GM23338 (cell line): ENCODE measurements at regions not wholly inside any gene's neighbourhood (a gene's known extent, or its start where the extent isn't known, plus 50 kb on each side); places are given as distances from the start of the nearest gene placed in this dataset.
A peak's percentile ranks its signal among the peaks of the same experiment; 100 is the strongest.

Experiments
- ATAC-seq: fragments of 200-7000 bp; cut with Tn5 transposase; 3 replicates; pipeline ENCODE4 v1.9.1; 2020
- DNase-seq: peaks from one replicate; pipeline ENCODE4 v3.0.0-alpha.2; 2015; ENCODE audit warnings: low spot score
- H2AFZ ChIP-seq: fragments of 200-600 bp; sonication (generic); 2 replicates; pipeline ENCODE4 v1.8.0; 2016; ENCODE audit warnings: antibody characterized with exemption, mild to moderate bottlenecking, moderate library complexity
- H3F3A ChIP-seq: fragments of 200-600 bp; sonication (generic); replicated peaks from 2 replicates; pipeline ENCODE4 v1.8.0; 2017; ENCODE audit warnings: antibody characterized with exemption, mixed run types, low read depth
- H3K27ac ChIP-seq: fragments of 200-600 bp; sonication (generic); 2 replicates; pipeline ENCODE4 v1.6.1; 2016; ENCODE audit warnings: low read depth
- H3K27me3 ChIP-seq: fragments of 200-600 bp; sonication (generic); 2 replicates; pipeline ENCODE4 v1.8.0; 2016; ENCODE audit warnings: mild to moderate bottlenecking, mixed run types, moderate library complexity; ENCODE audit not compliant: insufficient read depth
- H3K36me3 ChIP-seq: fragments of 200-600 bp; sonication (generic); 2 replicates; pipeline ENCODE4 v1.8.0; 2016; ENCODE audit warnings: mild to moderate bottlenecking; ENCODE audit not compliant: insufficient read depth
- H3K4me1 ChIP-seq: fragments of 200-600 bp; sonication (generic); 2 replicates; pipeline ENCODE4 v1.8.0; 2016; ENCODE audit warnings: mild to moderate bottlenecking, moderate library complexity; ENCODE audit not compliant: insufficient read depth
- H3K4me2 ChIP-seq: fragments of 200-600 bp; sonication (generic); 2 replicates; pipeline ENCODE4 v1.7.1; 2017; ENCODE audit warnings: mixed run types
- H3K4me3 ChIP-seq: fragments of 200-600 bp; sonication (generic); 2 replicates; pipeline ENCODE4 v1.6.1; 2016; ENCODE audit warnings: mixed run types
- H3K79me2 ChIP-seq: fragments of 200-600 bp; sonication (generic); replicated peaks from 2 replicates; pipeline ENCODE4 v1.8.0; 2017; ENCODE audit warnings: mild to moderate bottlenecking; ENCODE audit not compliant: insufficient read depth
- H3K9me2 ChIP-seq: fragments of 200-600 bp; sonication (generic); 2 replicates; pipeline ENCODE4 v1.8.0; 2017; ENCODE audit not compliant: insufficient read depth
- H4K20me1 ChIP-seq: fragments of 200-600 bp; sonication (generic); replicated peaks from 2 replicates; pipeline ENCODE4 v1.8.0; 2017; ENCODE audit warnings: mild to moderate bottlenecking; ENCODE audit not compliant: insufficient read depth
- H3K27ac Mint-ChIP-seq: 2 replicates; pipeline ENCODE4 v1.8.0; 2020; ENCODE audit warnings: inconsistent platforms, mild to moderate bottlenecking, moderate library complexity, mixed read lengths
- H3K27me3 Mint-ChIP-seq: 3 replicates; pipeline ENCODE4 v1.8.0; 2022; ENCODE audit warnings: low read depth, mild to moderate bottlenecking, moderate library complexity, mixed read lengths, inconsistent platforms; ENCODE audit not compliant: insufficient read depth, poor library complexity
- H3K36me3 Mint-ChIP-seq: 3 replicates; pipeline ENCODE4 v1.8.0; 2021; ENCODE audit warnings: low read depth, mild to moderate bottlenecking, inconsistent platforms, moderate library complexity, mixed read lengths
- H3K4me1 Mint-ChIP-seq: 3 replicates; pipeline ENCODE4 v1.8.0; 2020; ENCODE audit warnings: mild to moderate bottlenecking, inconsistent platforms, mixed read lengths
- H3K4me3 Mint-ChIP-seq: 3 replicates; pipeline ENCODE4 v1.8.0; 2021; ENCODE audit warnings: moderate library complexity, mild to moderate bottlenecking, inconsistent platforms, mixed read lengths
- H3K9me3 Mint-ChIP-seq: 3 replicates; pipeline ENCODE4 v1.8.0; 2020; ENCODE audit warnings: moderate library complexity, mild to moderate bottlenecking, inconsistent platforms, mixed read lengths
- CREB1 ChIP-seq: fragments of 250-450 bp; sonication (Bioruptor Pico); IDR thresholded peaks from 2 replicates; pipeline ENCODE4 v1.5.0; 2020; ENCODE audit warnings: low read depth, mild to moderate bottlenecking, moderate library complexity
- EZH2 ChIP-seq: fragments of 200-600 bp; sonication (generic); IDR thresholded peaks from one replicate; pipeline ENCODE4 v1.8.0; 2017; ENCODE audit warnings: antibody characterized with exemption, mild to moderate bottlenecking, low read depth; ENCODE audit not compliant: unreplicated experiment
- EZH2phosphoT487 ChIP-seq: fragments of 200-600 bp; sonication (generic); IDR thresholded peaks from one replicate; pipeline ENCODE4 v1.8.1; 2018; ENCODE audit warnings: antibody characterized with exemption; ENCODE audit not compliant: unreplicated experiment
- JUNB ChIP-seq: IDR thresholded peaks from one replicate; pipeline ENCODE4 v1.6.1; 2016; ENCODE audit warnings: antibody characterized with exemption; ENCODE audit not compliant: unreplicated experiment
- NANOG ChIP-seq: IDR thresholded peaks from 2 replicates; pipeline ENCODE4 v1.6.1; 2016; ENCODE audit warnings: antibody characterized with exemption, borderline replicate concordance
- POLR2AphosphoS5 ChIP-seq: IDR thresholded peaks from 2 replicates; pipeline ENCODE4 v1.6.1; 2016; ENCODE audit warnings: antibody characterized with exemption, low read depth
- STAT1 ChIP-seq: IDR thresholded peaks from one replicate; pipeline ENCODE4 v1.6.1; 2016; ENCODE audit warnings: antibody characterized with exemption; ENCODE audit not compliant: unreplicated experiment
- ZNF114 ChIP-seq: fragments of 250-450 bp; sonication (Bioruptor Pico); IDR thresholded peaks from 2 replicates; pipeline ENCODE4 v1.5.0; 2020; ENCODE audit warnings: mild to moderate bottlenecking, moderate library complexity
- ZNF331 ChIP-seq: fragments of 250-450 bp; sonication (Bioruptor Pico); IDR thresholded peaks from 2 replicates; pipeline ENCODE4 v1.5.0; 2020; ENCODE audit warnings: low read depth, mild to moderate bottlenecking, moderate library complexity
- ZNF462 ChIP-seq: fragments of 250-450 bp; sonication (Bioruptor Pico); IDR thresholded peaks from 2 replicates; pipeline ENCODE4 v1.5.0; 2020; ENCODE audit warnings: mild to moderate bottlenecking, moderate library complexity
- TF ChIP-seq, protein P1 (sequence below): IDR thresholded peaks from 2 replicates; pipeline ENCODE4 v1.6.1; 2016; ENCODE audit warnings: antibody characterized with exemption
- TF ChIP-seq, protein P2 (sequence below), 2 experiments: fragments of 200-600 bp in 1 of 2; sonication (generic) in 1 of 2; conservative IDR thresholded peaks; 2 replicates each; pipeline versions ENCODE4 v1.5.1 to v1.6.1; 2016 to 2017; ENCODE audit warnings: antibody characterized with exemption in 2 of 2, low read depth in 2 of 2, mild to moderate bottlenecking in 2 of 2, moderate library complexity in 1 of 2
- TF ChIP-seq, protein P3 (sequence below): IDR thresholded peaks from one replicate; pipeline ENCODE4 v1.6.1; 2018; ENCODE audit warnings: antibody characterized with exemption; ENCODE audit not compliant: unreplicated experiment

- Mint-ChIP-seq H3K4me1 (no peaks in the 10 kb centered on the region), H3K36me3 (no peaks in the 10 kb centered on the region), H3K9me3 (no peaks in the 10 kb centered on the region), H3K4me3 (no peak overlapping the region), H3K27me3 (peaks cover 4% of the 10 kb centered on the region), H3K27ac (no peak overlapping the region)
- H3K27me3 ChIP-seq: no peaks in the 10 kb centered on the region
- 0 out of 2 replicates have a peak overlapping the region, but pooled peaks have one; percentile 18 for H2AFZ ChIP-seq
- no peak overlapping the region for H3K4me2 ChIP-seq
- no peaks in the 10 kb centered on the region for H4K20me1 ChIP-seq
- ATAC-seq (no peak), DNase-seq (no peak)
- 0 out of 2 replicates have a peak, but pooled peaks cover 7% of the 10 kb centered on the region for H3K9me2 ChIP-seq
- no peaks in the 10 kb centered on the region for H3K79me2 ChIP-seq
- no peaks in the 10 kb centered on the region for H3F3A ChIP-seq
- TF ChIP-seq ZNF331 (no peak), NANOG (no peak), EZH2phosphoT487 (no peak), POLR2AphosphoS5 (no peak), STAT1 (no peak), EZH2 (no peak), ZNF462 (CRISPR knock-in tag) (no peak), JUNB (no peak), ZNF114 (CRISPR knock-in tag) (no peak), CREB1 (CRISPR knock-in tag) (no peak)
- TF ChIP-seq, protein P1, sequence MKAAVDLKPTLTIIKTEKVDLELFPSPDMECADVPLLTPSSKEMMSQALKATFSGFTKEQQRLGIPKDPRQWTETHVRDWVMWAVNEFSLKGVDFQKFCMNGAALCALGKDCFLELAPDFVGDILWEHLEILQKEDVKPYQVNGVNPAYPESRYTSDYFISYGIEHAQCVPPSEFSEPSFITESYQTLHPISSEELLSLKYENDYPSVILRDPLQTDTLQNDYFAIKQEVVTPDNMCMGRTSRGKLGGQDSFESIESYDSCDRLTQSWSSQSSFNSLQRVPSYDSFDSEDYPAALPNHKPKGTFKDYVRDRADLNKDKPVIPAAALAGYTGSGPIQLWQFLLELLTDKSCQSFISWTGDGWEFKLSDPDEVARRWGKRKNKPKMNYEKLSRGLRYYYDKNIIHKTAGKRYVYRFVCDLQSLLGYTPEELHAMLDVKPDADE: no peak
- TF ChIP-seq, protein P2, sequence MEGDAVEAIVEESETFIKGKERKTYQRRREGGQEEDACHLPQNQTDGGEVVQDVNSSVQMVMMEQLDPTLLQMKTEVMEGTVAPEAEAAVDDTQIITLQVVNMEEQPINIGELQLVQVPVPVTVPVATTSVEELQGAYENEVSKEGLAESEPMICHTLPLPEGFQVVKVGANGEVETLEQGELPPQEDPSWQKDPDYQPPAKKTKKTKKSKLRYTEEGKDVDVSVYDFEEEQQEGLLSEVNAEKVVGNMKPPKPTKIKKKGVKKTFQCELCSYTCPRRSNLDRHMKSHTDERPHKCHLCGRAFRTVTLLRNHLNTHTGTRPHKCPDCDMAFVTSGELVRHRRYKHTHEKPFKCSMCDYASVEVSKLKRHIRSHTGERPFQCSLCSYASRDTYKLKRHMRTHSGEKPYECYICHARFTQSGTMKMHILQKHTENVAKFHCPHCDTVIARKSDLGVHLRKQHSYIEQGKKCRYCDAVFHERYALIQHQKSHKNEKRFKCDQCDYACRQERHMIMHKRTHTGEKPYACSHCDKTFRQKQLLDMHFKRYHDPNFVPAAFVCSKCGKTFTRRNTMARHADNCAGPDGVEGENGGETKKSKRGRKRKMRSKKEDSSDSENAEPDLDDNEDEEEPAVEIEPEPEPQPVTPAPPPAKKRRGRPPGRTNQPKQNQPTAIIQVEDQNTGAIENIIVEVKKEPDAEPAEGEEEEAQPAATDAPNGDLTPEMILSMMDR (conservative IDR thresholded peaks at IDR 0.05; ENCODE audit: low read depth in 2 of 2): no peak
- TF ChIP-seq, protein P3, sequence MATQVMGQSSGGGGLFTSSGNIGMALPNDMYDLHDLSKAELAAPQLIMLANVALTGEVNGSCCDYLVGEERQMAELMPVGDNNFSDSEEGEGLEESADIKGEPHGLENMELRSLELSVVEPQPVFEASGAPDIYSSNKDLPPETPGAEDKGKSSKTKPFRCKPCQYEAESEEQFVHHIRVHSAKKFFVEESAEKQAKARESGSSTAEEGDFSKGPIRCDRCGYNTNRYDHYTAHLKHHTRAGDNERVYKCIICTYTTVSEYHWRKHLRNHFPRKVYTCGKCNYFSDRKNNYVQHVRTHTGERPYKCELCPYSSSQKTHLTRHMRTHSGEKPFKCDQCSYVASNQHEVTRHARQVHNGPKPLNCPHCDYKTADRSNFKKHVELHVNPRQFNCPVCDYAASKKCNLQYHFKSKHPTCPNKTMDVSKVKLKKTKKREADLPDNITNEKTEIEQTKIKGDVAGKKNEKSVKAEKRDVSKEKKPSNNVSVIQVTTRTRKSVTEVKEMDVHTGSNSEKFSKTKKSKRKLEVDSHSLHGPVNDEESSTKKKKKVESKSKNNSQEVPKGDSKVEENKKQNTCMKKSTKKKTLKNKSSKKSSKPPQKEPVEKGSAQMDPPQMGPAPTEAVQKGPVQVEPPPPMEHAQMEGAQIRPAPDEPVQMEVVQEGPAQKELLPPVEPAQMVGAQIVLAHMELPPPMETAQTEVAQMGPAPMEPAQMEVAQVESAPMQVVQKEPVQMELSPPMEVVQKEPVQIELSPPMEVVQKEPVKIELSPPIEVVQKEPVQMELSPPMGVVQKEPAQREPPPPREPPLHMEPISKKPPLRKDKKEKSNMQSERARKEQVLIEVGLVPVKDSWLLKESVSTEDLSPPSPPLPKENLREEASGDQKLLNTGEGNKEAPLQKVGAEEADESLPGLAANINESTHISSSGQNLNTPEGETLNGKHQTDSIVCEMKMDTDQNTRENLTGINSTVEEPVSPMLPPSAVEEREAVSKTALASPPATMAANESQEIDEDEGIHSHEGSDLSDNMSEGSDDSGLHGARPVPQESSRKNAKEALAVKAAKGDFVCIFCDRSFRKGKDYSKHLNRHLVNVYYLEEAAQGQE: no peak
- no peak overlapping the region for H3K27ac ChIP-seq
- H3K4me3 ChIP-seq: no peak overlapping the region
- no peaks in the 10 kb centered on the region for H3K36me3 ChIP-seq
- no peaks in the 10 kb centered on the region for H3K4me1 ChIP-seq
Measured at GRCh38 chr1:244201750-244202149, 150.7 kb downstream of the ZBTB18 start.
